Type B pancreatic cell (in vitro differentiated cells): ENCODE measurements at regions not wholly inside any gene's neighbourhood (a gene's known extent, or its start where the extent isn't known, plus 50 kb on each side); places are given as distances from the start of the nearest gene placed in this dataset.

Experiments used
- DNase-seq: peaks from one replicate; pipeline ENCODE4 v3.0.0; 2021; ENCODE audit warnings: mixed read lengths; ENCODE audit not compliant: unreplicated experiment; ENCODE audit errors: extremely low spot score
- H3K27ac Mint-ChIP-seq: 2 replicates; pipeline ENCODE4 v1.8.0; 2021; ENCODE audit warnings: mild to moderate bottlenecking, mixed read lengths
- H3K27me3 Mint-ChIP-seq: 2 replicates; pipeline ENCODE4 v1.8.0; 2021; ENCODE audit warnings: mixed read lengths
- H3K36me3 Mint-ChIP-seq: 2 replicates; pipeline ENCODE4 v1.8.0; 2021; ENCODE audit warnings: mixed read lengths
- H3K4me1 Mint-ChIP-seq: one replicate; pipeline ENCODE4 v1.8.0; 2021; ENCODE audit warnings: mixed read lengths; ENCODE audit not compliant: unreplicated experiment
- H3K4me3 Mint-ChIP-seq: 2 replicates; pipeline ENCODE4 v1.8.0; 2021; ENCODE audit warnings: mild to moderate bottlenecking, mixed read lengths
- H3K9me3 Mint-ChIP-seq: 2 replicates; pipeline ENCODE4 v1.8.0; 2021; ENCODE audit warnings: mixed read lengths
- TF ChIP-seq, protein P1 (sequence below): fragments of 200-600 bp; sonication (generic); conservative IDR thresholded peaks from 2 replicates; pipeline ENCODE4 v1.5.0; 2021; ENCODE audit warnings: antibody characterized with exemption, mild to moderate bottlenecking

DNA sequence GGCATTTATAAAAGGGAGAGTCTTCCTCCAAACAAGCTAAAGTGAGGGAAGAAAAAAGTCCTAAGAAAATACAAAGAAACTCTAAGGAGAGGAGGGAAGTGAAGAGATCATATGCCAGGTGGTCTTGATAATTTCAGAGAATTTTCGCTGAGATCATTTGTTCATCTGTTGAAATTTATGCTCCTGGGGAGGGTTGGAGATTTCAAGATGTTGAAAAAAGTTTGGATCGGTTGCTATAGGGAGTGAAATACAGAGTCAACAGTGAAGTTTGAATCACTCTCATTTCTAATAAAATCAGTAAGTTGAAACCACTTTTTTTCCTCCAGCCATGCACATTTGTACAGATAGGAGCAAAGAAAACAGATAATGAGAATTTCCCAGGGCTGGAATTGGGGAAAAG is 299.1 kb upstream of the ADAMTS5 start:
- Mint-ChIP-seq H3K4me1 (no peaks in the 10 kb centered on the region), H3K27me3 (no peaks in the 10 kb centered on the region), H3K27ac (no peak overlapping the region), H3K9me3 (no peaks in the 10 kb centered on the region), H3K36me3 (no peaks in the 10 kb centered on the region), H3K4me3 (no peak overlapping the region)
- no peak for DNase-seq
- TF ChIP-seq, protein P1, sequence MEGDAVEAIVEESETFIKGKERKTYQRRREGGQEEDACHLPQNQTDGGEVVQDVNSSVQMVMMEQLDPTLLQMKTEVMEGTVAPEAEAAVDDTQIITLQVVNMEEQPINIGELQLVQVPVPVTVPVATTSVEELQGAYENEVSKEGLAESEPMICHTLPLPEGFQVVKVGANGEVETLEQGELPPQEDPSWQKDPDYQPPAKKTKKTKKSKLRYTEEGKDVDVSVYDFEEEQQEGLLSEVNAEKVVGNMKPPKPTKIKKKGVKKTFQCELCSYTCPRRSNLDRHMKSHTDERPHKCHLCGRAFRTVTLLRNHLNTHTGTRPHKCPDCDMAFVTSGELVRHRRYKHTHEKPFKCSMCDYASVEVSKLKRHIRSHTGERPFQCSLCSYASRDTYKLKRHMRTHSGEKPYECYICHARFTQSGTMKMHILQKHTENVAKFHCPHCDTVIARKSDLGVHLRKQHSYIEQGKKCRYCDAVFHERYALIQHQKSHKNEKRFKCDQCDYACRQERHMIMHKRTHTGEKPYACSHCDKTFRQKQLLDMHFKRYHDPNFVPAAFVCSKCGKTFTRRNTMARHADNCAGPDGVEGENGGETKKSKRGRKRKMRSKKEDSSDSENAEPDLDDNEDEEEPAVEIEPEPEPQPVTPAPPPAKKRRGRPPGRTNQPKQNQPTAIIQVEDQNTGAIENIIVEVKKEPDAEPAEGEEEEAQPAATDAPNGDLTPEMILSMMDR, result no peak

DNA sequence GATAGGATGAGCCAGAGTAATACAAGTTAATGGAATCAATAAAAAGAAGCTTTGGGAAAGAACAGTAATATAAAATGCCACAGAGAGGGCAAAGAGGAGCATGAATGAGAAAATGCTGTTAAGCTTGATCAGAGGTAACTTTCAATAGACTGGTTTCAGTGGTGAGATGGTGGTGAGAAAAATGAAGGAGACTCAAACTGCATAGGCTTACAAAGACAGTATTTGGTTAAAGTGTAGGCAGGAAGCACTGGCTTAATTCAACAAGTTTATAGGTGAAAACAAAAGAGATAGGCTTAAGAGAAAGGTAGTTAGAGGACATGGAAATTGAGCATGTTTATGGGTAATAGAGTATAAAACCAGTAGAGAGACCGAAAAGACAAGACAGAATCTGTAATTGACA is 298.6 kb upstream of the ADAMTS5 start:
- H3K27me3 Mint-ChIP-seq, result no peaks in the 10 kb centered on the region
- no peaks in the 10 kb centered on the region for H3K36me3 Mint-ChIP-seq
- no peak overlapping the region for H3K4me3 Mint-ChIP-seq
- H3K9me3 Mint-ChIP-seq, result no peaks in the 10 kb centered on the region
- no peak overlapping the region for H3K27ac Mint-ChIP-seq
- no peaks in the 10 kb centered on the region for H3K4me1 Mint-ChIP-seq
- DNase-seq, result no peak
- TF ChIP-seq, protein P1, result no peak

DNA sequence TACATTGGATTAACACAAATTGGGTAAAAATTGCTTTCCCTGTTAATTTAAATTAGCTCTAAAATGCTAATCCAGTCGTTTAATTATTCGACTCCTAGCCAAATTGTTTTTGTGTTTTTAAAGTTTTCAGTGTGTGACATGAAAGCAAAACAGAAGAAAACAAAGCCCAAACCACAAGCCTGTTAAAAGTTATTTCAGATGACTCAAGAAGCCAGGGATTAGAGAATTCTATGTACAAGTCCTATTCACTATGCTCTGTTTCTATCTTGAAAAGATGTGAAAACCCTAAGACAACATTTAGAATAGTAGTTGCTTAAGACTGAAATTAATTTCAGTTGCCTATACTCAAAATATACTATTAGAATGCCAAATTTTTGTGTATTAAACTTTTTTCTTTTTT is 294.8 kb upstream of the ADAMTS5 start:
- TF ChIP-seq, protein P1, result no peak

DNA sequence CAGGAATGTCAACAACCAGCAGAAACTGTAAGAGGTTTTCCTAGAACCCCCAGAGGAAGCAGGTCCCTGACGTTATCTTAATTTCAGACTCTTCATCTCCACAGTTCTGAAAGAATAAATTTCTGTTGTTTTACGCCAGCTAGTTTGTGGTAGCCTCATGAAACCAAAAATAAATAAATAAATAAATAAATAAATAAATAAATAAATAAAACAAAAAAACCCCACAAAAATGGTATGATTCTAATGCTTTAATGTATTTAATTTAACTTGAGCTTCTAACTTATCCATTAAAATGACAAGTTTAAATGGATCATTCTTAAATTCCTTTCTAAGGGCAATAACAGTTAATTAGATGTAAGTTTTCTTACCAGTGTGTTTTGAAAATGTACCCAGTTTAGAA is 293.8 kb upstream of the ADAMTS5 start:
- Mint-ChIP-seq H3K9me3 (no peaks in the 10 kb centered on the region), H3K4me1 (no peaks in the 10 kb centered on the region), H3K36me3 (no peaks in the 10 kb centered on the region), H3K27ac (no peak overlapping the region), H3K4me3 (no peak overlapping the region), H3K27me3 (no peaks in the 10 kb centered on the region)
- TF ChIP-seq, protein P1, result no peak
- no peak for DNase-seq

More for the DNA sequence above, 294.8 kb upstream of the ADAMTS5 start:
- Mint-ChIP-seq H3K27ac (no peak overlapping the region), H3K4me3 (no peak overlapping the region), H3K4me1 (no peaks in the 10 kb centered on the region), H3K27me3 (no peaks in the 10 kb centered on the region), H3K9me3 (no peaks in the 10 kb centered on the region), H3K36me3 (no peaks in the 10 kb centered on the region)
- no peak for DNase-seq

DNA sequence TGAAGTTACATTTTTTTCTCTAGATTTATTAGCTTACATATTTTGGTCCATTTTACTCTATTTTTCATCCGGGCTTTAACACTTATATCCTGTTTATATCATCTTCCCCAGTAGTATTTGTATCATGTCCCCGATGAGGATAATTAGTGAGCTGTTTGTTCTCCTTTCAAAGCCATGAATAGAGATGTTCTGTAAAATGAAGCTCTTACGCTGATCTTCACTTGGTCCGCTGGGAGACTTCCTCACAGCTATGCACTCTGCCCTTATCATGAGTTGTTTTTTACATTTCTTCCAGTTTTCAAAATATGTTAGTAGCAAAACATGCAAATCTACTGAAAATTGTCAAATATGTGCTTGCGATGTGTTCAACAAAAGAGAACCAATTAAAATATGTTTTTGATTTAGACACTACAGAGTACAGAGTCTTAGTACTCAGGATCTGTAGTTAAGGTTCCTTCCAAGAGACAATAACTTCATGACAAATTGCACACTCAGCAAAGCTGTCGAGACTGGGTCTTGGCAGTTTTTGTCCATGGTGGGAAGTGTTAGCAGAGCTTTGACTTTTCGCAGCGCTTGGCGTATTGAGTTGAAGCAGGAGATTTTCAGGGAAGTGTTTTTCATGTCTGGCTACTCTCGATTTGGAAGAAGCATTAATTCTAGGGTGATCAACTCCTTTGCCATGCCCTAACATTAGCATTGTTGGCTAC is 292.0 kb upstream of the ADAMTS5 start:
- Mint-ChIP-seq H3K27ac (no peak overlapping the region), H3K9me3 (no peaks in the 10 kb centered on the region), H3K4me1 (no peaks in the 10 kb centered on the region), H3K4me3 (no peak overlapping the region), H3K36me3 (no peaks in the 10 kb centered on the region), H3K27me3 (no peaks in the 10 kb centered on the region)
- no peak for DNase-seq
- TF ChIP-seq, protein P1, result no peak
